ENCODE measurements at regions not wholly inside any gene's neighbourhood (a gene's known extent, or its start where the extent isn't known, plus 50 kb on each side); places are given as distances from the start of the nearest gene placed in this dataset.

- TF ChIP-seq EZH2 (IDR thresholded peaks at IDR 0.05) = no peak
- TF ChIP-seq POLR2AphosphoS5 (IDR thresholded peaks at IDR 0.05; ENCODE audit: borderline replicate concordance, low read depth, low read length) = no peak
- TF ChIP-seq FOXP2 (optimal IDR thresholded peaks at IDR 0.05; ENCODE audit: control extremely low read depth, extremely low read length, insufficient read depth) = no peak
Measured at GRCh38 chr5:17436350-17436749, 61.7 kb upstream of the TAF11L2 start.

All from SK-N-MC (cell line).